H9 (cell line): ENCODE measurements at regions not wholly inside any gene's neighbourhood (a gene's known extent, or its start where the extent isn't known, plus 50 kb on each side); places are given as distances from the start of the nearest gene placed in this dataset.

Experiments used
- DNase-seq: peaks from one replicate; pipeline ENCODE4 v3.0.0-alpha.2; 2017
- H2AFZ ChIP-seq: one replicate; pipeline ENCODE4 v1.6.1; 2013; ENCODE audit warnings: mild to moderate bottlenecking, low read length, control low read depth, moderate library complexity
- H2AK5ac ChIP-seq: 2 replicates; pipeline ENCODE4 v1.6.1; 2013; ENCODE audit warnings: low read length, control low read depth, mixed read lengths; ENCODE audit not compliant: insufficient read length
- H2BK120ac ChIP-seq: one replicate; pipeline ENCODE4 v1.6.1; 2013; ENCODE audit warnings: low read depth, mild to moderate bottlenecking, low read length, control low read depth, inconsistent platforms; ENCODE audit not compliant: poor library complexity, severe bottlenecking
- H2BK12ac ChIP-seq: 2 replicates; pipeline ENCODE4 v1.6.1; 2013; ENCODE audit warnings: low read length, control low read depth, mixed read lengths, low read depth; ENCODE audit not compliant: insufficient read length
- H2BK15ac ChIP-seq: 2 replicates; pipeline ENCODE4 v1.6.1; 2013; ENCODE audit warnings: low read depth, low read length, control low read depth
- H2BK20ac ChIP-seq: one replicate; pipeline ENCODE4 v1.6.1; 2013; ENCODE audit warnings: low read depth, mild to moderate bottlenecking, low read length, control low read depth, inconsistent platforms; ENCODE audit not compliant: poor library complexity, severe bottlenecking
- H2BK5ac ChIP-seq: 2 replicates; pipeline ENCODE4 v1.6.1; 2013; ENCODE audit warnings: low read length, control low read depth, mixed read lengths; ENCODE audit not compliant: insufficient read length
- H3K14ac ChIP-seq: 2 replicates; pipeline ENCODE4 v1.6.1; 2013; ENCODE audit warnings: low read length, control low read depth; ENCODE audit not compliant: insufficient read depth
- H3K18ac ChIP-seq: 2 replicates; pipeline ENCODE4 v1.6.1; 2013; ENCODE audit warnings: low read depth, mild to moderate bottlenecking, mixed read lengths, low read length, control low read depth; ENCODE audit not compliant: insufficient read length
- H3K23ac ChIP-seq: 2 replicates; pipeline ENCODE4 v1.6.1; 2013; ENCODE audit warnings: low read length, control low read depth, mixed read lengths, low read depth; ENCODE audit not compliant: insufficient read length
- H3K23me2 ChIP-seq: 2 replicates; pipeline ENCODE4 v1.6.1; 2013; ENCODE audit warnings: low read depth, mild to moderate bottlenecking, mixed read lengths, low read length, control low read depth; ENCODE audit not compliant: insufficient read length, poor library complexity, severe bottlenecking
- H3K27ac ChIP-seq: 2 replicates; pipeline ENCODE4 v1.5.1; 2013; ENCODE audit warnings: low read length, control low read depth, mixed read lengths, low read depth; ENCODE audit not compliant: insufficient read length
- H3K27me3 ChIP-seq: 2 replicates; pipeline ENCODE4 v1.6.1; 2013; ENCODE audit warnings: low read length, control low read depth, inconsistent platforms; ENCODE audit not compliant: insufficient read depth
- H3K4ac ChIP-seq: 2 replicates; pipeline ENCODE4 v1.6.1; 2013; ENCODE audit warnings: low read depth, mild to moderate bottlenecking, control low read depth, inconsistent platforms, low read length, moderate library complexity
- H3K4me1 ChIP-seq: 2 replicates; pipeline ENCODE4 v1.6.1; 2013; ENCODE audit warnings: low read length, control low read depth, inconsistent platforms; ENCODE audit not compliant: insufficient read depth
- H3K4me2 ChIP-seq: 2 replicates; pipeline ENCODE4 v1.6.1; 2013; ENCODE audit warnings: low read length, control low read depth, mixed read lengths; ENCODE audit not compliant: insufficient read length, insufficient read depth
- H3K56ac ChIP-seq: 2 replicates; pipeline ENCODE4 v1.6.1; 2013; ENCODE audit warnings: low read depth, mild to moderate bottlenecking, mixed read lengths, low read length, control low read depth; ENCODE audit not compliant: insufficient read length
- H3K79me1 ChIP-seq: 2 replicates; pipeline ENCODE4 v1.6.1; 2013; ENCODE audit warnings: low read depth, mild to moderate bottlenecking, moderate library complexity, low read length, control low read depth, inconsistent platforms; ENCODE audit not compliant: insufficient read depth, poor library complexity, severe bottlenecking
- H3K79me2 ChIP-seq: 2 replicates; pipeline ENCODE4 v1.6.1; 2013; ENCODE audit warnings: low read length, control low read depth, inconsistent platforms; ENCODE audit not compliant: insufficient read depth
- H3K9ac ChIP-seq: 2 replicates; pipeline ENCODE4 v1.6.1; 2013; ENCODE audit warnings: low read length, control low read depth, mixed read lengths; ENCODE audit not compliant: insufficient read length; ENCODE audit errors: extremely low read depth
- H3K9me3 ChIP-seq: one replicate; pipeline ENCODE4 v1.6.1; 2013; ENCODE audit warnings: low read depth, low read length, inconsistent platforms; ENCODE audit not compliant: control insufficient read depth
- H3T11ph ChIP-seq: one replicate; pipeline ENCODE4 v1.6.1; 2013; ENCODE audit warnings: mild to moderate bottlenecking, low read length, control low read depth, inconsistent platforms
- H4K20me1 ChIP-seq: one replicate; pipeline ENCODE4 v1.6.1; 2013; ENCODE audit not compliant: control insufficient read depth, insufficient read length, insufficient read depth
- H4K5ac ChIP-seq: 2 replicates; pipeline ENCODE4 v1.6.1; 2013; ENCODE audit warnings: low read depth, mild to moderate bottlenecking, mixed read lengths, low read length, control low read depth; ENCODE audit not compliant: insufficient read length
- H4K8ac ChIP-seq: replicated peaks from 2 replicates; pipeline ENCODE4 v1.6.1; 2013; ENCODE audit warnings: low read length, control low read depth, mixed read lengths, low read depth; ENCODE audit not compliant: insufficient read length
- H4K91ac ChIP-seq: 2 replicates; pipeline ENCODE4 v1.6.1; 2013; ENCODE audit warnings: low read depth, mild to moderate bottlenecking, moderate library complexity, mixed read lengths, low read length, control low read depth; ENCODE audit not compliant: insufficient read length
- H3K27ac Mint-ChIP-seq, 3 experiments: 2 replicates in 2 of 3; 3 replicates in 1 of 3; pipeline ENCODE4 v1.8.0; 2020 to 2021; ENCODE audit warnings: mixed read lengths in 3 of 3, mild to moderate bottlenecking in 1 of 3, moderate library complexity in 1 of 3
- H3K27me3 Mint-ChIP-seq: 2 replicates; pipeline ENCODE4 v1.8.0; 2021; ENCODE audit warnings: low read depth, mild to moderate bottlenecking, moderate library complexity, mixed read lengths
- H3K36me3 Mint-ChIP-seq, 3 experiments: 2 replicates in 2 of 3; 3 replicates in 1 of 3; pipeline ENCODE4 v1.8.0; 2020 to 2021; ENCODE audit warnings: low read depth in 3 of 3, mixed read lengths in 3 of 3; ENCODE audit not compliant: insufficient read depth in 1 of 3
- H3K4me1 Mint-ChIP-seq, 2 experiments: 2 replicates each; pipeline ENCODE4 v1.8.0; 2020; ENCODE audit warnings: mixed read lengths in 2 of 2
- H3K4me3 Mint-ChIP-seq, 2 experiments: 2 replicates in 1 of 2; 3 replicates in 1 of 2; pipeline ENCODE4 v1.8.0; 2020 to 2021; ENCODE audit warnings: mild to moderate bottlenecking in 2 of 2, mixed read lengths in 2 of 2, moderate library complexity in 1 of 2
- H3K9me3 Mint-ChIP-seq, 2 experiments: 2 replicates in 1 of 2; 3 replicates in 1 of 2; pipeline ENCODE4 v1.8.0; 2020; ENCODE audit warnings: mild to moderate bottlenecking in 2 of 2, mixed read lengths in 2 of 2, moderate library complexity in 1 of 2
- WGBS: extraction: QIAGEN DNeasy Blood & Tissue Kit; methylation state at CpG from one replicate; pipeline ENCODE4 v1.1.7; 2013; ENCODE audit warnings: missing lambda C conversion rate, low lambda C conversion rate, mixed read lengths; ENCODE audit not compliant: insufficient read length; ENCODE audit errors: extremely low coverage; 5-methylcytosine and 5-hydroxymethylcytosine counted together
- TF ChIP-seq, protein P1 (sequence below): fragments of 200-600 bp; sonication (generic); conservative IDR thresholded peaks from 3 replicates; pipeline ENCODE4 v1.8.0; 2021; ENCODE audit warnings: antibody characterized with exemption, mild to moderate bottlenecking

DNA sequence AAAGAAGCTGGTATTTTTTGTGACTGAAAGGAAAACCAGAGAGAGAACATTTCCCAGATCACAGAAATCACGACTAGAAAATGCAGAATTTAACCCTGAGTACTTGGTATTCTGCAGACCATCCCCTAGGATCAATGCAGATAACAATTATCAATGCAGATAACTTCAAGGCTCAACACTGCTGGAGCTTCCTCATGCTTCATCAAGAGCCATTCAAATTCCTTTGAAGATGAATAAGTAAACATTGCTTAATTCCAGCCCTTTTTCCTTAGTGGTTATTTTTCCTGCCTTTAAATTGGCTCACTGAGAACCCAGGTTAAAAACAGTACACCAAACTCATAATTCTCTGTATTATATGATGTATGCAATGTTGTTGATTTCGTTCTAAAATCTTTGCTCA is 370.1 kb upstream of the TLE4 start:
- Histone ChIP-seq H4K91ac (no peak overlapping the region), H3K79me2 (no peaks in the 10 kb centered on the region), H2AFZ (no peak overlapping the region), H3T11ph (no peak overlapping the region), H2BK5ac (no peak overlapping the region), H2AK5ac (no peak overlapping the region), H3K9ac (no peak overlapping the region), H3K23me2 (no peaks in the 10 kb centered on the region), H4K5ac (no peak overlapping the region), H3K79me1 (no peaks in the 10 kb centered on the region), H3K4me1 (no peaks in the 10 kb centered on the region; the same call in 1 of the 2 replicates), H2BK15ac (no peak overlapping the region), H2BK12ac (no peak overlapping the region), H4K8ac (no peak overlapping the region), H2BK20ac (no peak overlapping the region), H3K9me3 (no peaks in the 10 kb centered on the region), H3K4me2 (no peak overlapping the region), H3K56ac (no peak overlapping the region), H3K27ac (no peak overlapping the region), H2BK120ac (no peak overlapping the region), H4K20me1 (no peaks in the 10 kb centered on the region), H3K18ac (no peak overlapping the region), H3K23ac (no peak overlapping the region), H3K14ac (no peak overlapping the region), H3K27me3 (no peaks in the 10 kb centered on the region), H3K4ac (no peak overlapping the region)
- Mint-ChIP-seq H3K4me1 (peaks cover 9 to 11% of the 10 kb centered on the region in 2 experiments), H3K9me3 (no peaks in the 10 kb centered on the region), H3K4me3 (no peak overlapping the region), H3K27me3 (peaks cover 2% of the 10 kb centered on the region; the same call in 1 of the 2 replicates), H3K36me3 (no peaks in the 10 kb centered on the region), H3K27ac (no peak overlapping the region)
- TF ChIP-seq, protein P1, sequence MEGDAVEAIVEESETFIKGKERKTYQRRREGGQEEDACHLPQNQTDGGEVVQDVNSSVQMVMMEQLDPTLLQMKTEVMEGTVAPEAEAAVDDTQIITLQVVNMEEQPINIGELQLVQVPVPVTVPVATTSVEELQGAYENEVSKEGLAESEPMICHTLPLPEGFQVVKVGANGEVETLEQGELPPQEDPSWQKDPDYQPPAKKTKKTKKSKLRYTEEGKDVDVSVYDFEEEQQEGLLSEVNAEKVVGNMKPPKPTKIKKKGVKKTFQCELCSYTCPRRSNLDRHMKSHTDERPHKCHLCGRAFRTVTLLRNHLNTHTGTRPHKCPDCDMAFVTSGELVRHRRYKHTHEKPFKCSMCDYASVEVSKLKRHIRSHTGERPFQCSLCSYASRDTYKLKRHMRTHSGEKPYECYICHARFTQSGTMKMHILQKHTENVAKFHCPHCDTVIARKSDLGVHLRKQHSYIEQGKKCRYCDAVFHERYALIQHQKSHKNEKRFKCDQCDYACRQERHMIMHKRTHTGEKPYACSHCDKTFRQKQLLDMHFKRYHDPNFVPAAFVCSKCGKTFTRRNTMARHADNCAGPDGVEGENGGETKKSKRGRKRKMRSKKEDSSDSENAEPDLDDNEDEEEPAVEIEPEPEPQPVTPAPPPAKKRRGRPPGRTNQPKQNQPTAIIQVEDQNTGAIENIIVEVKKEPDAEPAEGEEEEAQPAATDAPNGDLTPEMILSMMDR, result no peak
- no CpG with 5 or more reads among the region's 2 CpGs for WGBS
- DNase-seq, result no peak
